Stimulated activated naive CD8-positive, alpha-beta T cell treated with anti-CD3 and anti-CD28 coated beads, Interleukin-15, amount 100 ng/mL, for 72 hours (primary cell): ENCODE measurements at regions not wholly inside any gene's neighbourhood (a gene's known extent, or its start where the extent isn't known, plus 50 kb on each side); places are given as distances from the start of the nearest gene placed in this dataset.

ENCODE experiments used
- ATAC-seq: fragments of 150-1000 bp; cut with Tn5 transposase; 2 replicates; pipeline ENCODE4 v1.10.0; 2021; ENCODE audit warnings: mild to moderate bottlenecking, moderate library complexity
- DNase-seq, 2 donors: peaks; one replicate each; pipeline ENCODE4 v3.0.0; 2021 to 2022
- H3K27ac Mint-ChIP-seq, 2 donors: one replicate each; pipeline ENCODE4 v1.8.0; 2022; ENCODE audit warnings: mild to moderate bottlenecking in 2 of 2, mixed read lengths in 2 of 2, moderate library complexity in 2 of 2
- H3K27me3 Mint-ChIP-seq: one replicate; pipeline ENCODE4 v1.8.0; 2022; ENCODE audit warnings: mixed read lengths
- H3K4me1 Mint-ChIP-seq: one replicate; pipeline ENCODE4 v1.8.0; 2022; ENCODE audit warnings: mild to moderate bottlenecking, mixed read lengths
- H3K4me3 Mint-ChIP-seq, 2 donors: one replicate each; pipeline ENCODE4 v1.8.0; 2022; ENCODE audit warnings: mild to moderate bottlenecking in 2 of 2, mixed read lengths in 2 of 2, moderate library complexity in 1 of 2
- H3K9me3 Mint-ChIP-seq, 2 donors: one replicate each; pipeline ENCODE4 v1.8.0; 2022; ENCODE audit warnings: mixed read lengths in 2 of 2

DNA sequence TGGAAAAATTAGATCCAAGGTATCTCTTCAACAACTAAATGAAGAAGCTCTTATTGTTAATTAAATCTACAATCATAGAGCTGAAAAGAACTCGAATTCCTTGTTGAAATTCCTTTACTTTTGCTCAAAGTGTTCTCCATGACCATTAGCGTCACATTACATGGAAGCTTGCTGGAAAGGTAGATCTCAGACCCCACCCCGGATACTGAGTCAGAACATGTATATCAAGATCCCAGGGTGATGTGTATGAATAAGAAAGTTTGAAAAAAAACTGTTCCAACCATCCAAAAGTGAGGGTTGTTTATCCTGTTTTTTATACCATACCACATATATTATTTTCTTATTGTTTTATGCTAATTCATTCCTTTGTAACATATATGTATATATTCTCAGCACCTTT lies 237.1 kb upstream of the PUM3 start:
- Mint-ChIP-seq H3K4me1 (no peaks in the 10 kb centered on the region), H3K4me3 (no peak overlapping the region), H3K27me3 (peaks cover 7% of the 10 kb centered on the region), H3K27ac (no peak overlapping the region), H3K9me3 (no peaks in the 10 kb centered on the region)
- DNase-seq (no peak), ATAC-seq (no peak)

GRCh38 chr9:3074247-3074646 lies 230.4 kb upstream of the PUM3 start:
- no peak for DNase-seq
- H3K4me3 Mint-ChIP-seq, result no peak overlapping the region
- no peak overlapping the region for H3K27ac Mint-ChIP-seq
- H3K9me3 Mint-ChIP-seq, result no peaks in the 10 kb centered on the region
- no peaks in the 10 kb centered on the region for H3K4me1 Mint-ChIP-seq
- H3K27me3 Mint-ChIP-seq, result no peaks in the 10 kb centered on the region
- no peak for ATAC-seq

- Mint-ChIP-seq H3K4me3 (no peak overlapping the region), H3K27ac (no peak overlapping the region), H3K9me3 (no peaks in the 10 kb centered on the region), H3K4me1 (no peaks in the 10 kb centered on the region), H3K27me3 (peaks cover 7% of the 10 kb centered on the region)
- DNase-seq, result no peak
- ATAC-seq, result no peak
Measured at GRCh38 chr9:3066591-3066990, 222.7 kb upstream of the PUM3 start.

DNA sequence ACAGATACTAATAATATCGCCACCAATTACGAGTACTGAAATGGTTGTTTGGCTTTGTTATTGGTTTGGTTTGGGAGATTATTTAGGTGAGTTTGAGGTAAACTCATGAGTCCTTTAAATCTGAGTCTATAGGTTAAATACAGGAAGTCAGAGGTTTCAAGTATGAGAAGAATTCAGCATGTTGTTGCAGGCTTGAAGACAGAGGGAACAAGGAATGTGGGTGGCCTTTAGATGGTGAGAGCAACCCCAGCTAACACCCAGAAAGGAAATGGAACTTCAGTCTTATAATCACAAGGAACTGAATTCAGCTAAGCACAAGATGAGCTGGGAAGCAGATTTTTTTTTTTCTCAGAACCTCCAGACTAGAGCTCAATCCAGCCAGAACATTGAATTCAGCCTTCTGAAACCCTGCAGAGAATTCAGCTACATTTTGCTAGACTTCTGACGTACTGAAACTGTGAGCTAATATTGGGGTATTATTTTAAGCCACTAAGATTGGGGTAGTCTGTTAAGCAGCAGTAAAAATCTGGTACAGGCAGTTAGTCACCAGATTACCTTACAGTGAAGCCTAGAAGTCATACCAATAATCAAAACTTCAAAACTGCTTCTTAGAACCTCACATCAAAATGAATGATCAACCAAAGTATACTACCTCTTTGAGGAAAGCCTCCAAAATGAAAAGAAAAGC lies 216.0 kb upstream of the PUM3 start:
- Mint-ChIP-seq H3K4me3 (no peak overlapping the region), H3K9me3 (peaks cover 0 to 4% of the 10 kb centered on the region in 2 donors), H3K4me1 (no peaks in the 10 kb centered on the region), H3K27ac (peak overlapping the region in 1 of 2 donors; percentile 37), H3K27me3 (peaks cover 24% of the 10 kb centered on the region)
- DNase-seq, result no peak
- no peak for ATAC-seq

DNA sequence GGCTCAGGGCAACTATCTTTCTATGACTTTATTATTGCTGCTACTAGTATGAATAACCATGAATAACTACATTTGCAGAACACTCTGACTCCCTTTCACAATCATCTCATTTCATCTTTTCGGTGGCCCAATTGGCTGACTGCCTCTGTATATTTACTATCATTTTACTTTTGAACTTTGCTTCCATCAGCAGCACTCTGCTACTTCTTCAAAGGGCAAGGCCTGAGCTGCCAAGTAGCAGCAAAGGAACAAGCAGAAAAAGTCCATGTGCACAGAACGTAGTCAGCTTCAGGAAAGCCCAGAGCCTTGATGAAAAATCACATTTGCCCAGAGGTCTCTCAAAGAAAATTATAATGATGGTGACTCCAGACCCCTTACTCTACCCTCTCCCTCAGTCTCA lies 214.5 kb upstream of the PUM3 start:
- Mint-ChIP-seq H3K9me3 (peaks cover 0 to 4% of the 10 kb centered on the region in 2 donors), H3K4me1 (no peaks in the 10 kb centered on the region), H3K4me3 (no peak overlapping the region), H3K27ac (no peak overlapping the region), H3K27me3 (peaks cover 24% of the 10 kb centered on the region)
- DNase-seq (no peak), ATAC-seq (no peak)

DNA sequence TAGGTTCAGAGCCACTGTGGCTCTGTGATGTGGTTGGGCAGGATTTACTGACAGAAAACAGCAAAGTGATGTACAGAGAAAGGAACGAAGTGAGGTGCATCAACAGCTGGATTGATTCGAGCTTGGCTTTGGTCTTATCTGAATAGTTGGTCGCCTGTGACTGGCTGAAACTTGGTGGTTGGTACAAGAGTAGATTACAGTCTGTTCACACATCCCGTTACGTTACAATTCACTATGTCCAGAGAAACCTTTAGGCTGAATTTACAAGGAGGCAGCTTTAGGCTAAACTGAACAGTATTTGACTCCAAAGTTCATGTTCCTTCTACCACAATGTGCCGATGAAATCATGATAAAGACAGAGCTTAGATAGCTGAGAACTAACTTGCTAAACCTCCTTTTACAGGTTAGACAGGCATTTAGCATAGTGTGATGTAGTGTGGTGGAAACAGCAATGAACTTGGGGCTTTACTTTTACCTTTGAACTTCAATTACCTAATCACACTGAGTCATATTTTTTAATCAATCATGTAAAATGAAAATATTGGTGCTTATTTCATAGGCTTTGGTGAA lies 210.2 kb upstream of the PUM3 start:
- no peaks in the 10 kb centered on the region for H3K9me3 Mint-ChIP-seq
- no peak overlapping the region for H3K27ac Mint-ChIP-seq
- H3K4me1 Mint-ChIP-seq, result no peaks in the 10 kb centered on the region
- ATAC-seq (no peak), DNase-seq (no peak)
- H3K27me3 Mint-ChIP-seq, result peaks cover under 1% of the 10 kb centered on the region
- H3K4me3 Mint-ChIP-seq, result no peak overlapping the region

GRCh38 chr9:3049636-3050035 lies 205.7 kb upstream of the PUM3 start:
- DNase-seq, result no peak
- no peaks in the 10 kb centered on the region for H3K4me1 Mint-ChIP-seq
- ATAC-seq, result no peak
- no peaks in the 10 kb centered on the region for H3K9me3 Mint-ChIP-seq
- H3K4me3 Mint-ChIP-seq, result no peak overlapping the region
- no peaks in the 10 kb centered on the region for H3K27me3 Mint-ChIP-seq
- H3K27ac Mint-ChIP-seq, result no peak overlapping the region

DNA sequence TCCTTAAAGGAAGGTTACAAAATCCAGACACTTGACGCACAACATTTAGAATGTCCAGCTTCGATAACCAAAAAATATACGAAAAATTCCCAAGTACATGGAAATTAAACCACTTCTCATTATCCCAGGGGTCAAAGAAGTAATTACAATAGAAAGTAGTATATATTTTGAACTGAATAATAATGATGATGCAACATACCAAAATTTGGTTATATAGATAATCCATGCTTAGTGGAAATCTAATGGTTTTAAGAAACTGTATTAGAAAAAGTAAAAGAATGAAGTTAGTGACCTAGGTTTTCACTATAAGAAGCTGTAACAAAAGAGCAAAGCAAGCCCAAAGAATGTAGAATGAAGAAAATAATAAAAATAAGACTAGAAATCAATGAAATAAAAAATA lies 204.0 kb upstream of the PUM3 start:
- H3K9me3 Mint-ChIP-seq, result no peaks in the 10 kb centered on the region
- ATAC-seq, result no peak
- no peaks in the 10 kb centered on the region for H3K27me3 Mint-ChIP-seq
- H3K4me1 Mint-ChIP-seq, result no peaks in the 10 kb centered on the region
- DNase-seq, result no peak
- H3K4me3 Mint-ChIP-seq, result no peak overlapping the region
- no peak overlapping the region for H3K27ac Mint-ChIP-seq

- ATAC-seq, result no peak
- H3K4me3 Mint-ChIP-seq, result no peak overlapping the region
- H3K27ac Mint-ChIP-seq, result no peak overlapping the region
- no peaks in the 10 kb centered on the region for H3K9me3 Mint-ChIP-seq
- no peak for DNase-seq
- H3K4me1 Mint-ChIP-seq, result no peaks in the 10 kb centered on the region
- H3K27me3 Mint-ChIP-seq, result no peaks in the 10 kb centered on the region
Measured at GRCh38 chr9:3045153-3045552, 201.3 kb upstream of the PUM3 start.

DNA sequence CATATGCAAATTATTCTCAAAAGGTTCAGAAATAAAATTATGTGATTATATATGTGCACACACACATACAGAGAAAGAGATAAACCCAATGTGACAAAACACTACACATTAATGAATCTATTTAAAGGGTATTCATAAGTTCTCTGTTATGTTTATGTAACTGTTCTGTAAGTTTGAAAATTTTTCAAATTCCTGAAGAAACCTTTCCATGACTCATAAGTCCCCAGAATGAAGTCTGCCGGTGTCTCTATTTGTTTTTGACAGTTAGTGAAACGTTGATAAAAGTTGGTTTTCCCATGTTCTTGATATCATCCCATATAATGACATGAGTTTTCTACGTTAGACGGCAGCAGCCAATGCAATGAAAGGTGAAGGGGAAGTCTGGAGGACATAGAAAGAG lies 199.5 kb upstream of the PUM3 start:
- no peaks in the 10 kb centered on the region for H3K4me1 Mint-ChIP-seq
- no peak for DNase-seq
- H3K27me3 Mint-ChIP-seq, result no peaks in the 10 kb centered on the region
- H3K27ac Mint-ChIP-seq, result no peak overlapping the region
- no peak for ATAC-seq
- H3K4me3 Mint-ChIP-seq, result no peak overlapping the region
- H3K9me3 Mint-ChIP-seq, result no peaks in the 10 kb centered on the region

DNA sequence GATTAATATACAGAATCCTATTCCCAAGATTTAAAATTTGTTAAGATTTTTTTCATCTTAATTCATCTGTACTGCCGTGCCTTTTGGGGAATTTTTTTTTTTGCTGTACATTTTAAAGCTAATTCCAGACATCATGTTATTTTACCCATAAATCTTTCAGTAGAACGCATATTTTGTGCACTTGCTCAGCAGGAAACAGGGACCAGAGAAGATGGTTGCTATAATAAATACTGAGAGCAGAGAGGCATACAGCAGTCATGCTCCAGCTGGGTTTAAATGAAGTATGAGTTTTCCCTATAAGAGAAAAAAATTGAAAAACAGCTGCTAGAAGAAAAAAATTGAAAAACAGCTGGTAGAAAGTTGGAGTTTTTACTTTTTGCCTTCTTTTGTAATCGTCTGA lies 196.9 kb upstream of the PUM3 start:
- Mint-ChIP-seq H3K27me3 (no peaks in the 10 kb centered on the region), H3K9me3 (no peaks in the 10 kb centered on the region), H3K4me1 (no peaks in the 10 kb centered on the region), H3K27ac (no peak overlapping the region), H3K4me3 (no peak overlapping the region)
- DNase-seq (no peak), ATAC-seq (no peak)

DNA sequence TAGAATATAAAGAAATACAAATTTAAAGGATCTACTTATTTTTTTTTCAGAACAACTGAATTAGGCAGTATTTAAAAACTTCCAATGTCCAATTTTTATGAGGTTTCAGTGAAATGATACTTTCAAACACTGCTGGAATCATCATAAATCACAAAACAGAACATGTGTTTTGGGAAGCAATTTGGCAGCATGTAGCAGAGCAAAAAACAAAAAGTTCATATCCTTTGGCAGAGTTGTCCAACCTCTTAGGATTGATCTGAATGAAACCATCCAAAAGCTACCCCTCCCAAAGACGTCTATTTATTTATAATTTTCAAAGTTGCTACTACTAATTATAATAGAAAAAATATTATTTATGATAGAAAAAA lies 192.4 kb upstream of the PUM3 start:
- no peaks in the 10 kb centered on the region for H3K9me3 Mint-ChIP-seq
- ATAC-seq, result no peak

GRCh38 chr9:3035579-3036332 lies 191.9 kb upstream of the PUM3 start:
- DNase-seq (no peak), ATAC-seq (no peak)
- Mint-ChIP-seq H3K4me1 (no peaks in the 10 kb centered on the region), H3K27me3 (no peaks in the 10 kb centered on the region), H3K27ac (no peak overlapping the region), H3K4me3 (no peak overlapping the region), H3K9me3 (no peaks in the 10 kb centered on the region)

More for the DNA sequence above, 192.4 kb upstream of the PUM3 start:
- Mint-ChIP-seq H3K27ac (no peak overlapping the region), H3K4me1 (no peaks in the 10 kb centered on the region), H3K4me3 (no peak overlapping the region), H3K27me3 (no peaks in the 10 kb centered on the region)
- DNase-seq, result no peak

GRCh38 chr9:3032898-3033297 lies 189.0 kb upstream of the PUM3 start:
- ATAC-seq (no peak), DNase-seq (no peak)
- H3K9me3 Mint-ChIP-seq, result no peaks in the 10 kb centered on the region
- no peaks in the 10 kb centered on the region for H3K27me3 Mint-ChIP-seq
- H3K4me1 Mint-ChIP-seq, result no peaks in the 10 kb centered on the region
- no peak overlapping the region for H3K27ac Mint-ChIP-seq
- no peak overlapping the region for H3K4me3 Mint-ChIP-seq

DNA sequence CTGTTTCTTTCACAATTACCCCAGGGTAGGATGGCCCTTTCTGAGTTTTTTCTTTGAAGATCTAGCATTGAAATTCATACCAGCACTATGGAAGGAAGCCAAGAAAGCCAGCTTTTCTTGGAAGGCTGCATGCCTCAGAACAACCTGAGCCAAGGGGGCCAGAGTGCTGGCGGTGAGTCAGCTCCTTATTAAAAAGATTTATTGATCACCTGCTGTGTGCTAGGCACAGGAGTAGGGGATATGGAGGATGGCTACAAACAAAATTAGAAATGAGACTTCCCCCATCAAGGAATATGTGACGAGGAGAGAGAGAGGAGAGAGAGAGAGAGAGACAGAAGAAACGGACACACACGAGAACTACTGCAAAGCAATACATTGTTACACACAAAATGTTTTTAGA lies 184.6 kb upstream of the PUM3 start:
- Mint-ChIP-seq H3K4me3 (no peak overlapping the region), H3K27ac (peak overlapping the region in 1 of 2 donors; percentile 28), H3K27me3 (peaks cover 17% of the 10 kb centered on the region), H3K9me3 (no peaks in the 10 kb centered on the region), H3K4me1 (no peaks in the 10 kb centered on the region)
- DNase-seq (no peak), ATAC-seq (no peak)

DNA sequence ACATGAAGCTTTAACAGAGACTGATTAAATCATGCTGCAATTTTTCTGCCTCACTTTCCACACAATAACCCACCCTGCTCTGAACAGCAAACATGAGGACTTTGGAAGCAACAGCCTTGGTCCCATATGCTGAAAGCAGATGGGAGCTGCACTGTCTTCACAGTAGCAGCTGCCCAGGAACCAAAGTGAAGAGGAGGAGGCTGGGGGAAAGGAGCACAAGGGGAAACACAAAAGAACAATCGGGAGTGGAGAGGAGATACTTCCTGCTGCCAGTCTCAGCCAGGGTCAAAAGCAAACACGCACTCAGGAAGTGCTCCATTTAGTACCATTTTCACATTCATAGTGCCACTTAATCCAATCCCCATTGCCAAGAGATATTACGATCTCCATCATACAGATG lies 183.3 kb upstream of the PUM3 start:
- H3K27ac Mint-ChIP-seq, result no peak overlapping the region
- H3K4me1 Mint-ChIP-seq, result no peaks in the 10 kb centered on the region
- ATAC-seq, result no peak
- H3K9me3 Mint-ChIP-seq, result no peaks in the 10 kb centered on the region
- DNase-seq, result no peak
- peaks cover 29% of the 10 kb centered on the region for H3K27me3 Mint-ChIP-seq
- no peak overlapping the region for H3K4me3 Mint-ChIP-seq
